GM20431 (cell line): ENCODE measurements at regions not wholly inside any gene's neighbourhood (a gene's known extent, or its start where the extent isn't known, plus 50 kb on each side); places are given as distances from the start of the nearest gene placed in this dataset.

Experiments
- in situ Hi-C: fragments of 300-500 bp; cut with MseI, MboI; formaldehyde crosslinking; loops from one replicate; pipeline ENCODE4 v1.15.0; 2020; ENCODE audit warnings: low sequenced_read_pairs; ENCODE audit not compliant: unreplicated experiment

GRCh38 chr5:125326150-125326510 lies 579.7 kb upstream of the ZNF608 start:
- in situ Hi-C loops, result no loop called here

DNA sequence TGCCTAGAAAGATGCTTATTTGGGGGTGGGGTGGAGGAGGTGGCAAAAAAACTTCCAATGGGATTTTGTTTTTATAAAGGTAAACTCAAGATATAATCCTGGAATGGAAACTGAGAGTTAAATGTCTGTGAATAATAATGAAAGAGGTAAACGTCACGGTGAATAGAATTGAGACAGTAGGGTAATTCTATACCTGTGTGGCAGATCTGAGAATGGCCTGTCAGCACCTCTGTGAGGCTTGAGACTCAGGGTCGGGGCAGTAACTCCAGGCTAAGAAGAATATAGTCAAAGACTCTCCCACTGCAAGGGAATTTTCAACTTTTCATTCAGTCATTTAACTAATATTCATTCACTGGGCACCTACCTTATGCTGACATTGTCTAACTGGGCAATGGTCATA lies 581.2 kb upstream of the ZNF608 start:
- in situ Hi-C loops, result no loop called here

DNA sequence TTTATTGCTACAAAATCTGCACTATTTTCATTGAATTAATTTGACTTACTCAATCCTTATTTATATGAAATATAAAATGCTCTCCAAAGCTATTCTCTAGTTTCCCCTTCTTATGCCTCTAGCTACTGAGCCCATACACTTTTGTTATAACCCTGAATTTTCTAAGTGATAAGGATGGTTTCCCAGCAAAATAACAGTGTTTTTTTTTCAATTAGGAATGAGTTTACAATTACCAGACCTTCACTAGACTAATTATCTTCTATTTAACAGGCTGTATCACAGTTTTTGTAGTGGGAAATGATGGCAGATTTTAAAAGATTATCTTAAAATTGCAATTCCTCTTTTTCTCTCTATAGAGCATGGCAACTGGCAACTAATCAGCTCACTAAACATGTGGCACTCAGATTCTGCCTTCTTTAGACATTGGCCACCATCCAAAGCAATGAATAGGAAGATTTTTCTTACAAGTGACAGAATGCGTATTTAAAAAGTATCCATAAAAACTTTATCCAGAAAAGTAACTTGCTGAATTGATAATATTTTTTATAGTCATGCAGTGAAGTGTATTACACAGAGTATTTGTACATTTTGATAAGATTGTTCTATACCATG lies 585.7 kb upstream of the ZNF608 start:
- in situ Hi-C loops, result no loop called here

DNA sequence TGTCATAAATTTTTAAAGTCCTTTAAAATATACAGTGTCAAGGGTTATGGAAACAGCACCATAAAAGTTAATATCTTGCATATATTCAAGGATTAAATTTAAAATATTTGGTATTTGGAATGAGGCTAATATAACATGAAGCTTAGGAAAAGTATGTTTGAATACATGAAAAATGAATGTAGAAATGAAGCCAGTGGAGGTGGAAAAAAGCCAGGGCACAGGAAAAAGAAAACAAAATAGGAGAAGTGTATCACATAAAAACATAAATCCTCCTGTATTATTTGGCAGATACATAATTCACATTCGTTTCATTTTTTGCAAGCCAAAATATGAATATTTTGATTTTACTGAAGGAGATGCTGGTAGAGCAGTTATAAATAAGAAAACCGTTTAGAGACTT lies 587.0 kb upstream of the ZNF608 start:
- in situ Hi-C loops, result no loop called here

DNA sequence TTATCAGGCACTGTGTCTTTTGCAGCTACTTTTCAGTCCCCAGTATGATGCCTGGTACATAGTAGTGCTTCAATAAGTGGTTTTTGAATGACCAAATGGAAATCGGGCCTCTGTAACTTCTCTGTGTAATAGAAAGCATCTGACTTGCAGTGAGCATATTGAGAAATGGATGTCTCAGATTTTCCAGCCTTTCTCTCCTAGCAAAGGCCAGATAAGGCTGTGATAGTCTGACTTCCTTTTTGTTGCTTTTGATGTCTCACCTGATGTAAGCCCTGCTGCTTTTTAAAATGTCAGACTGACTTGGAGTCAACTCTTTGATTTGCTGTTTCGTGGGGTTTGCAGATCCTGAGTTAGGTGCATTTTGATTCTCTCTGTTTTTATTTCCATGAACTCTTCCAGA lies 590.0 kb upstream of the ZNF608 start:
- in situ Hi-C loops, result no loop called here

GRCh38 chr5:125337294-125337693 lies 590.9 kb upstream of the ZNF608 start:
- in situ Hi-C loops, result no loop called here

DNA sequence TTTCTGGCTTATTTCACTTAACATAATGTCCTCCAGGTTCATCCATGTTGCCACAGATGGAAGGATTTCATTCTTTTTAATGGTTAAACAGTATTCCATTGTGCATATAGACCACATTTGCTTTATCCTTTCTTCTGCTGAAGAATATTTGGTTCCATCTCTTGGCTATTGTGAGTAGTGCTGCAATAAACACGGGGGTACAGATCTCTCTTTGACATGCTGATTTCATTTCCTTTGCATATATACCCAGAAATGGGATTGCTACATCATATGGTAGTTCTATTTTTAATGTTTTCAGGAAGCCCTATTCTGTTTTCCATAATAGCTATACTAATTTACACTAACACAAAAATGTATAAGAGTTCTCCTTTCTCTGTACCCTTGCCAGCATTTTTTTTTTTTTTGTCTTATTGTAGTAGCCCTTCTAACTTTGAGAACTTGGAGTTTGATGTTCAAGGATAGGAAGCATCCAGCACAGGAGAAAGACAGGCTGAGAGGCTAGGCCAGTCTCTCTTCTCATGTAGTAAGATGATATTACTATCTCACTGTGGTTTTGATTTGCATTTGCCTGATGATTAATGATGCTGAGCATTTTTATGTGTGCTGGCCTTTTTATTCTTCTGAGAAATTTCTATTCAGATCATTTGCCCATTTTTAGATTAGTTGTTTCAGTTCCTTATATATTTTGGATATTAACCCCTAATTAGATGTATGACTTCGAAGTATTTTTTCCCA lies 592.2 kb upstream of the ZNF608 start:
- in situ Hi-C loops, result no loop called here

GRCh38 chr5:125341436-125341835 lies 595.0 kb upstream of the ZNF608 start:
- in situ Hi-C loops, result no loop called here

GRCh38 chr5:125343015-125343414 lies 596.6 kb upstream of the ZNF608 start:
- in situ Hi-C loops, result no loop called here

GRCh38 chr5:125346316-125346715 lies 599.9 kb upstream of the ZNF608 start:
- in situ Hi-C loops, result no loop called here

DNA sequence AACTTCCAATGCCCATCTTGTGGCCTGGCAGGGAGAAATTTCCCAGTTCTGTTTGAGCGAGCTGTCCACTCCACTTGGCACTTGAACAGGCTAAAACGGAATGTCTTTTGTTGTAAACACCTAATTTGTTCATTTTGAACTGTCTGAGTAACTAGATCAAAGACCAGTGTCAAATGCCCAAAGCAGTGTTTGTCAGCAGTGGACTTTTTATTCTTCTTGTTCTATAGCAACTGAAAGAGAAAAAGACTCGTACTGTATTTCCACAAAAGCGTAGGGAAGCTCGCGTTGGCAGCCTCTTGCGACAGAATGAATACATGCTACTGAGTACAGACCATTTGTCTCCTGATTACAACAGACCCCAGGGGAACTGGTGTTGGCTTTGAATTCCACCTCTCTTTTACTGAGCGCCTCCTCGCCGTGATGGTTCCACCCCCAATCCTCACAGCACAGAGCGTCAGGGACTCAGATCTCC lies 601.8 kb upstream of the ZNF608 start:
- in situ Hi-C loops, result no loop called here

- in situ Hi-C loops, result no loop called here
These were observed 602.7 kb upstream of the ZNF608 start for GRCh38 chr5:125348936-125349831.

- in situ Hi-C loops, result no loop called here
These were observed 611.2 kb upstream of the ZNF608 start for GRCh38 chr5:125357660-125358059.

DNA sequence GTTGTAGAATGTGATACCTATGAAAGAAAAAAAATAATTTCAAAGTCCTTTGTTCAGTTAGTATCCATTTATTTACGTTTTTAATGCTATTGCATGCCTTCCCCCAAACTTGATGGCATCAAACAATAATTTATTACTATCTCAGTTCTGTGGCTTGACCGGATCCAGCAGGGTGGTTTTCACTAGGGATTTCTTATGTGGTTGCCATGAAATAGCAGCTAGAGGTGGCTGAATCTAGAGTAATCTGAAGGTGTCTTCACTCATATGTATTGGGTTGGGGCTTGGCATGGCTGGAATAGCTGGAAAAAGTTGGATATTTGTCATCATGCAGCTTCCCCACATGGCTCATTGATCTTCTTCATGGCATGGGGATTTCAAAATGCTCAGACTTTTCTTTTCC lies 619.3 kb upstream of the ZNF608 start:
- in situ Hi-C loops, result no loop called here

GRCh38 chr5:125367702-125368101 lies 621.3 kb upstream of the ZNF608 start:
- in situ Hi-C loops, result no loop called here

GRCh38 chr5:125370461-125371205 lies 624.2 kb upstream of the ZNF608 start:
- in situ Hi-C loops, result no loop called here

DNA sequence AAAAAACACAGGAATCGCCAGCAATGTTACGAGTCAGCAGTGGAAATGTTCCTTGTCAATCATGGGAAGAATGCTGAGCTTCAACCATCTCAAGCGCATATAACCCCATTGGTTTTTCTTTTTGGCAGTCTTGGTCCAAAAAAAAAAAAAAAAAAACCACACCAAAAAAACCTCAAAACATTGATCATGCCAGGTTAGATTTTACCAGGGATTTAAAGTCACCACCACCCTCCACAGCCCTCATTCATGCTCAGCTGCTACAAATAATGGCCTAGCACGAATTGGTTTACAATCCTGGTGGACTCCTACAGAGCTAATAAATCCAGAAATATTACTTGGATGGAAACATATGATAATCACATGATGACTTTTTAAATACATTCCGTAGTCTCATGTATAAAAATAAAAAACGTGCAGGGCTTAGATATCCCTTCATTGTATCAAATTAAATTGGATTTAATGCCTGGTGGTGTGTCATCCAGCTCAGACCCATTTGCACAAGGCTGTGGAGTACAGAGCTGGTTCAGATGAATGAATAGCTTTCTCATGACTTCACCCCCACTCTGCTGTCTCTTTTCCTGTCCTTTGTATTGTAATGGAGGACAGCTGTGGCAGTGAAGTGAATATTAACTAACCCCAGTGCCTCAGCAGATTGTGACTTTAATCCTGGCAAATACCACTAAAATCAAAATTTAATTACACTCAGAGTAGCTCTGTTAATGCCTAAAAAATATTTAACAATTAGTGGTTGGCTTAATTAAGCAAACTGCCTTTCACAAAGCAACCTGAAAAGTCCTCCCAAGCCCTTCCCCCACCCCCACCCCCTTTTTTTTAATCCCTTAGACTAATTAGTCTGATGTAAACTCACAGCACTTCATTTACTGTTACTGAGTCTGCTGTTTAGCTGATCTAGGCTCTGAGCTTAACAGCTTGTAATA lies 626.5 kb upstream of the ZNF608 start:
- in situ Hi-C loops, result no loop called here

- in situ Hi-C loops, result no loop called here
These were observed 628.7 kb upstream of the ZNF608 start for GRCh38 chr5:125375143-125375542.

GRCh38 chr5:125376059-125376641 lies 629.7 kb upstream of the ZNF608 start:
- in situ Hi-C loops, result no loop called here
